Right renal pelvis (tissue), 4 donors: ENCODE measurements at regions not wholly inside any gene's neighbourhood (a gene's known extent, or its start where the extent isn't known, plus 50 kb on each side); places are given as distances from the start of the nearest gene placed in this dataset.
A peak's percentile ranks its signal among the peaks of the same experiment; 100 is the strongest.

ENCODE experiments used
- DNase-seq, 4 donors: peaks; one replicate each; pipeline ENCODE4 v3.0.0-alpha.2; 2013; ENCODE audit warnings: low read depth in 4 of 4, low spot score in 3 of 4, missing footprints in 1 of 4

DNA sequence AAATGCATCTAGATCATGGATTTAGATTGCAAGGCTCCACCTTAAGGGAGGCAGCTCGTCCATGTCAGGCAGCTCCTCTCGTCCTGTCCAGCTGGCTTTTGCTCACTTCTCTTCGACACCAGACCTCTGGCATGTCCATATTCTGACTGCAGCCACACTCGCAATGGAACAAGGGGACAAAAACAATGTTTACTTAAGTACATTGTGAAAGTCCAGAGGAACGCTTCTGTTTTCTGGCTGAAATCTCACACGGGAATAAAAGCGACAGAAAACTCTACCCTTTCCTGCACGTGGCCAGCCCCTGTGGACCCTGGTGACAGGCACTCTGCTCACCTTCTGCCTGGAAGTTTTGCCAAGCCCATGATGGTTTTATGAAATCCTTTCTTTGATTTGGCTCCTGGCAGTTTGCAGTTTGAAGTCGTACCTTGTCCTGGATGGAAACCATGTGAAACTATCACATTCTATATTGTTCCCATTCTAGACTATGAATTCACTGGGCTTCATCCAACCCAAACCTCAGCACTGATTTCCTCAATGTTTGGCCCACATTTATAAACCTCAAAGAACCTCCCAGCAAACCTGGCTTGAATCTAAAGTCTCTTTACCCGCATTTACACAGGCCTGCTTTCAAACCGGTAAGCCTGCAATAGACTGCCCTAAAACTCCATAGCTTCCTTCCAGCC is 134.3 kb upstream of the PIEZO2 start:
- DNase-seq = no peak

DNA sequence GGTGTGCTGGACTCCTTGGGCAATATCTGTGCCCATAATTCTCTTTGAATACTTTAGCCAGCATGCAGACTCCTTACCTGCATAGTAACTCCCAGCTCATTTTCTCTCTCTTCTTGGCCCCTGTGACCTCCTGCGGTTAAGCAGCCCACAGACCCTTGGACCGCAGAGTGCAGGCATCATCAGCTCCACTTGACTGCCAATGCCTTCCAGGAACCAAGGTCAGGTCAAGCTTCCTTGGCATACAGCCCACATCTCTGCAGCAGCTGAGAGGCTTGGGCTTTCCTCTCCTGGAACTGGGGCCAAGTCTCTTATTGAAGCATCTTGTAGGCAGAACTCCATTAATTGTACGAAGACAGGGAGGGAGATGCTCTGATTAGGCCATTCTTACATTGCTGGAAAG is 130.1 kb upstream of the PIEZO2 start:
- DNase-seq = no peak

DNA sequence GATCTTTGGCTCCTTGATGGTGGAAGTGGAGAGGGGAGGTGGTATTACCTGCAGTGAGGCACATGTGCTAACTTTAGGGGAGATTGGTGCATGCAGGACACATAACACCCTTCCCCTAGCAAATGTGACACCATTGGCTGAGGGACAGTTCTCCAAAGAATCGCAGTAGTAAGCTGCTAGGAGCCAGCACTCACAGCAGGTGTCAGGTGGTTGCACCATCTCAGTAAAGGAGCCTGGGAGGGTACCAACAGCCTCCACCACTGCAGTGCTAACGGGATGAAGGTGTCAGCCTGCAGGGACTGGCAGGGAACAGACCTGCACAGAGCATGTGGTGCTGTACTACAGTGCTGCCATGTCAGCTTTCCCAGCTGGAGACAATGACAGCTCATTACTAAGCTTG is 127.3 kb upstream of the PIEZO2 start:
- DNase-seq = no peak

DNA sequence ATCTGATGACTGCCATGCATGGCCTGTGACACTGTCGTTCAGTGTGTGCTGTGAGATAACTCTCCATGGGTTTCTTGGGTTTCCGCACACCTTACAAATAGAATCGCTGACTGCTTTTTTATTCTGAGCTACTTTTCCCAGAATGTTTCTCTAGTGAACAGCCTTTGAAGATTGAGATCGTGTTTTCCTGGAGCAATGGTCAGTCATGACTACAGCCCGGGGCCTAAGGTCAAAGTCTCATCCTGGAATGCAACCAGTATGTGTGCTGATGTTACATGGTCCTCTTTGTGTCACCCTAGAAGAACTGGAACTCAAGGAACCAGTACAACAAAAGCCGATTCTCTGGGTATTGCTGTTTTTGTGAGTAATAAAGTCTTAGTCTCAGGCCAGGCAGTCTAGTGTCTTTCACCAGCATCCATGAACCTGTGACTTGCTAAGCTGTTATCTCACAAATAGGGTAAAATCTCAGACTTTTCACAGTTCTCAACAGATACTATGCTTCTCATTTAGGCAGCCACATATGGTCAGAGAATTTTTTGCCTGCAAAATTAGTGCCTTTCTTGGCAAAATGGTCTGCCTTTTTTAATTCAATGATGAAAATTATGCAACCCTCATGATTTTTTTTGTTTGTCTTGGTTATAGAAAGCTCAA is 124.9 kb upstream of the PIEZO2 start:
- no peak for DNase-seq

DNA sequence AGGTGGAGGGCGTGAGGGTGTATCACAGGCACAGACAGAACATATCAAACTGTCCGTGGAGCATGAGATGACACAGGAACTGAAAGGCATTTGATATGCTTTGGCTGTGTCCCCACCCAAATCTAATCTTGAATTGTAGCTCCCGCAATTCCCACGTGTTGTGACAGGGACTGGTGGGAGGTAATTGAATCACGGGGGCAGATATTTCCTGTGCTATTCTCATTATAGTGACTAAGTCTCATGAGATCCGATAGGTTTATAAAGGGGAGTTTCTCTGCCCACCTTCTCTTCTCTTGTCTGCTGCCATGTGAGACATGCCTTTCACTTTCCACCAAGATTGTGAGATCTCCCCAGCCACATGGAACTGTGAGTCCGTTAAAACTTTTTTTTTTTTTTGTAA is 123.1 kb upstream of the PIEZO2 start:
- no peak for DNase-seq

DNA sequence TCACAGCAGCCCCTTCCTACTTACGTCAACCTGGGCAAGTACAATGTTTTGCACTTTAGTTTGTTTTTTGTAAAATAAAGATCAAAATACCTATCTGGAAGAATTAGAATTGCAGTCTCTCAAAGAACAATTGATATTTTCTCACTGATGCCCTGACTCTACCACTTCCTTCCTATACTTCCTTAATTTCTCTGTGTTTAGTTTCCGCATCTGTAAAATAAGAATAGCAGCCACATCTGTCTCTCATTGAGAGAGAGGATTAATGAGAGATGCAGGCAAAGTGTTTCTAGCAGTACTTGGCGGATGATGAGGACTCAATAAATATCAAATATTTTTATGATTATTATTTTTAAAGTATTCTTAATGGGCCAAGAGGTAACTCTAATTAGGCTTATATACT is 122.6 kb upstream of the PIEZO2 start:
- no peak for DNase-seq

DNA sequence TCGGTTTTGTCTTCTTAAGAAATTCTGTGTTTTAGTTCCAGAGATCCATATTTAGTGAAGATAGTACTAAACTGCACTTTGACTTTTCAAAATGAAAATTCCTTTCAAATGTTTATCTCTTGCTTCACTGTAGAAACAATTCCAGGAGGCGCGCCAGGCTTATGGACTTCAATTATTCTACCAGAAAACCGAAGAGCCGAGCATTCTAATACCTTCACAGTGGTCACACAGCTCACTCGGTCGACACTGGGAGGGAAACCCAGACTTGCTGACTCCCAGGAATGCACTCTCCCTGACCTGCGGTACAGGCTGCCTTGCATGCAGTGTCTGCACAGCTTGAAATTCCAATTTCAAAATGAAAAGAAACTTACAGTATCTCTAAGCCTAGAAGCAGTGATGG is 119.9 kb upstream of the PIEZO2 start:
- DNase-seq = no peak

DNA sequence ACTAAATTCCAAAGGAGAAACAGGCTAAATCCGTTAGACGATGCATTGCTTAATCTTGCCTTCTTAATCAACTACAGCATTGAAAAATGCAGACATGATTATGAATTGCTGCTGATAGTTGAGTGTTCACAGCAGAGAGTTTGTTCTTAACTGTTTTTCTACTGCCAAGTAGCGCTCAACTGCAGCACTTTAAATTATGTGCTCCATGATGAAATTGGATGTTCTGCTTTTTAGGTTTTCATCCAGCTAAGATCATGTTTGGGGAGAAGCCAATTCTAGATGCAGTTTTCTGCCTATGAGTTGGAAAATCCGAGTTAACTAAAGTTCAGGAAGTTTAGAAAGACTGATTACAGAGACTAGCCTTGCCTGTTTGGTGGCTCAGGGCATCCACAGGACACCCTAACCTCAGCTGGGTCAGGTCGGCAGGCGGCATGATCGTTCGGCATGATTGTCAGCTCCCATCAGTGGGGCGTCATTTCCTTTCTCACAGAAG is 119.4 kb upstream of the PIEZO2 start:
- DNase-seq = peak in 2 of 4 donors; percentile 25 to 31

DNA sequence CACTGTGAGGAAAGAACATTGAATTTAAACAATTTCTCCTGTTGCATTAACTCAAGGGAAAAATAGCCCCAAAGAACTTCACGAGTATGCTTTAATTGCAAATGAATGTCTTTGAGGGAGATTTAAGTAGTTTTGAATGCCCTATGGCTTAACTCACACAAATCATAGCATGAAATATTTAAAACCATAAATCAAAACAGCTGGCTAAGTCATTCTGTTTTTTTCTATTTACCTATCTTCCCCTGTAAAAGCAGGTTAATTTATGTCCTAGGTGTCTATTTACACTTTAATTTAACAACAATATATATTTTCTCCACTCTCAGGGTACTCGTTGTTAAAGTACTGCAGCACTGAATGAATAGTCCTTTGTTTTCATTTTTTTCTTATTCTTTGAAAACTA is 118.8 kb upstream of the PIEZO2 start:
- no peak for DNase-seq

DNA sequence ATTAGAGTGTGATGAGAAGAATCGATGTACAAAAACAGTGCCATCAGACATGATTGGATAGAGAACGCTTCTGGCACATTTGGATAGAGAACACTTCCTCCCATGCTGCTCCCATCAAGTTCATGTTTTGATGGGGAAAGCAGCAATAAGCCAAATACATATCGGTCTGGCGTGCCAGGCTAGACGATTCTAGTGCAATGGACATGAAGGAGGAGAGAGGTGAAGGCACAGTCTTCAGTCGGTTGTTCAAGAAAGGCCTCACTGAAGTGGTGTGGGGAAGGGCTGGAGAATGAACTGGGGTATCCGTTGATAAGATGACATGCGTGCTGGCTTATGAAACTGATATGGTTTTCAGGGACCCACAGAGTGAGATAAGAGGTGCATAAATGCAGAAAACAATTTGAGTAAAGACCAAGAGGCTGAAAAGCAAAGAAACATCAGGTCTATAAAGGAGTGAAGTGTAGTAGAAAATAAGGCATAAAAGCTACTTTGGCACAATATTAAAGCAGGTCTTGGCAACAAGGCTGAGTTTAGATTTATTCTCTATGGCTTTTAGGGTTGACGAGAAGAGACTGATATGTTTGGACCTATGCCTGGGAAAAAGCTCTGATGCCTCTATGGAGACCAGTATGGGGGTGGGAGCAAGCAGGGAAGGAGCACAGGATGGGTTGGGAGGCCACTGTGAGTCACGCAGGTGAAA is 117.6 kb upstream of the PIEZO2 start:
- no peak for DNase-seq

DNA sequence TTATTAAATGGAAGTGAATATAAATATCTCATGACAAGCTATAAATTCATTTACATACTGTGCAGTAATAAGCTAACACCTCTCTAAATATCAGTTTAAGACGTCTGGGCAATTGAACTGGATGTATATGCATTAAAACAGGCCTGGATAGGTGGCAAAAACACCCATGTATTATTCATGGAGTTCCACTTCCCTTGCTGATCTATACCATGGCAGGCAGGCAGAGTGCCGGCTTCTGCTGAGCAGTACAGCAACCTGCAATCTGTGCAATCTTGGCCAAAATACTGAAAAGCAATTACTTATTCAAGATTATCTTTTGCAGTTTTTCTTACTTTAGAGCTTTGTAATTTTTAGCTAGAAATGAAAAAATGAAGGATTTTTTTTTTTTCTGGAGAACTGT is 112.1 kb upstream of the PIEZO2 start:
- no peak for DNase-seq

DNA sequence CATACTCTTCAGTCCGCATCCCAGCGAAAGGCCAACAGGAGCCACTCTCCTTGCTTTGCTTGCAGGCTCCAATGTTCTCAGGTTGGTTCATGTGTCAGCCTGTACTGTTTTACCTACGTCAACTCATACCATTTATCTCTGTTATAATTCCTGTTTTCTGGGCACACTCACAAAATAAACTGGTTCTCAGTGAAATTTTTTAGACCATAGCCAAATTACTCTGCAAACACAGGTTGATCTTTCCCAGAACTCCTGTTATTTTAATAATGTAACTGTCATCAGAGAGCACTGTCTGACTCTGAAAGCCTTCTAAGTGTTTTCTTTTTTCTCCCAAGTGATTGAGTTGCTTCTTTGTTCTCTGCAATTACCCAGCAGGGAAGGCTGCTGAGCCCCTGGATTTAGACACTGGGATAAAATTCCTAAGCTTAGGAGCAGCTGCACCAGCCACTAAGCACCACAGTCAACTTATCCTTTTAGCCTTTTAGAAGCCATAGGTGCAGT is 111.6 kb upstream of the PIEZO2 start:
- DNase-seq = no peak

DNA sequence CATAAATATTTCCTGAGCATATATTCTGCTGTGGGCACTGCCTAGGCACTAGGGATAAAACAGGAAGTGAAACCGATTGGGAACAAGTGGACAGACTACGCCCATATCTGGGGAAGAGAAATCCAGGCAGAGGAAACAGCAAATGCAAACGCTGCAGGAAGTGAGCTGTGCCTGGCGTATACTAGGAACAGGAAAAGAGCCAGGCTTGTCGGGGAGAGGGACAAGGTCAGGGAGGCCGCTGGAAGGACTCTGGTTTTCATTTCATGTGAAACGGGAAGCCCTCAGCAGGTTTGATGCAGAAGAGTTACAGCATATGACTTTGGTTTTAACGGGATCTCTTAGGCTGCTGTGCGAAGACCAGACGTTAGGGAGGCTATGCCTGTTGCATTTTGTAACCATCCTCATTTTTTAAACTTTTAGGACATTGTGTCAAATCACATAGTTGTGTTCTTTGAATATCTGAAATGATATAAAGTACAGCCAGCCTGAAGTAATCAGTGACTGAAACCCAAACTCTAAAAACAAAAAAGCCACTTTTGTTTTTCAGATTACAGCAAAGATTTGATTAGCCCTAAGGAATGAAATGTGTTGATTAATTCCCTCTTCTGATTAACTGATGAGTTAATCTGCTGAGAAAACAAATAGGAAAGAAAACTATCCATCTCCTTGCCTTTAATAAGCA is 110.2 kb upstream of the PIEZO2 start:
- DNase-seq = no peak

DNA sequence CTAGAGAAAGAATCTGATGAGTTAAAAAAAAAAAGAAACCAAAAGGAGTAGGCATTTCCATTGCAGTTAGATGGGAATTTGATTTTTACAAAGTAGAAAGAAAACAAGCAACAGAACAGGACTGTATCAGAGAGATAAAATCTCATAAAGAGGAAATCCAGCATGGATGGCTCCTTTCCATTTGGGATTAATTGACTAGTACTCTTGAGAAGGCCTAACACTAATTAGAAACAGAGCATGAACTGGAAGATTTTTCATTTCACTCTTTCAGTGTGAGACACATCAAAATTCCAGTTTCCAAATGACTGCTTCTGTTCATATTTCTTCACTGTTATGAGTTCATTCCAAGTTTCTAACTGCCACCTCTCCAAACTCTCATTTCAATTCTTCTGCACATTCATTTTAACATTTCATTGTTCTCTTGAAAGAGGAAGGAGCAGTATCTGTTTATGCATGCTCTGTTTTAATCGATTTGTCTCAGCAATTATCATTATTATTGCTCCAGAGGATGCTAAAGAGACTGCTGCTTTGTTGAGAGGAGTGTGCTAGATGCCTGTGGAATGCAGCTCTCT is 108.8 kb upstream of the PIEZO2 start:
- DNase-seq = no peak

DNA sequence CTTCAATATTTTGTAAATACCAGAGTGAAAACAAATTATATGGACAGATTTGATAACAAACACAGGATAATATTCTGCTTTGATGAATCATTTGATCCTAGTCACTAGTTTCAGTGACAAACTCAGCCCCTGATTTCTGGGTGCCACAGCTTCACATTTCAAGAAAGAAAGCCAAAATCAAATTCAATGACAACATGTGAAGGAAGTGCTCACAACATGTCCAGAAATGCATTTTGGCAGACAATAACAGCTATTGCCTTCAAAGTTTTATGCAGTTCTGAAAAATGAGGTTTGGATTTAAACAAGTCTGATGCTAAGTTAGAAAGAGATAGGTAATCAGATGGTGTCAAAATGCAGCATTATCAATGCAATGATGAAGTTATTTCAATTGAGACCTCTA is 106.9 kb upstream of the PIEZO2 start:
- no peak for DNase-seq

DNA sequence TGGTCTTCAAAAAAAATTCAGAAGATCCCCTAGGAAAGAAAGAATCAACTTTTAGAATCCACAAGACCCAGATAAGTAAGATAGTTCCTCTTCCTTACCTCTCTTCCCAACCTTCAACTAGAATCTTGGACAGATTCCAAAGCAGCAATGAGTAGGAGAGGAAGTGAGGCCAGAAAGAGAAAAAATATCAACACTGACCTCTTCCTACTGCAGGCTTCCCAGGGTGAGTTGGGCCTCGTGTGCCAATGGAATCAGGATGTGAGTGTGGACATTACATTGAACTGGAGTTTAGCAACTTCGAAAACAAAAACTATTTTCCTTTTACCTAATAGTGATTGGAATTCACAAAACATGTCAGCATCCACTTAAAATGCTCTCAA is 102.5 kb upstream of the PIEZO2 start:
- DNase-seq = no peak

DNA sequence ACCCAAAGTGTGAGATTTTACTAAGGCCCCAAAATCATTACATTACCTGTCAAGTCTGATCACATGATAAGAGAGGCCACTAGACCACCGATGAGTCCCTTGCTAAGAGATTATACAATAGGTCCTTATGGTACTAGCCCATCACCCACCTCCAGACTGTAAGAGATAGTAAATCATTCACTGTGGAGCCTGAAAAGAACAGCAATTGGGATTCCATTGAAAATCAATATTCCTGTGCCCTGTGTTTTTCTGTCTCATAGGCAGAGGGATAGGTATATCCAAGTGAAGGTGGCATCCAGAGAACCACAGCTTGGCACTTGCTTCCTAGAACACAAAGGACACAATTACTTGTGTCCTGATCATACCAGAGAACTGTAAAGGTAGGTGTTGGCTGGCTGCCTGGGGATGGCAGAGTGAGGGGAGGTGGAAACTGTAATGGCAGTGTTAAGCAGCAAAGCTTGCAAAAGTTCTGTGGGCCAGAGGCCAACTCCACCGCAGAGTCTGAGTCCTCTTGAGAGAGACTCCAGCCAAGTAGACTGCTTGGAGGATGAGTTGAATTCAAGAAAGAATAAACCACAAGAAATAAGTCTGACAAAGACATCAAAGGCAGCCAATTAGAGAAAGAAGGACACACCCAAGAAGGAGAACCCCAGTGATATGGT is 102.0 kb upstream of the PIEZO2 start:
- no peak for DNase-seq

DNA sequence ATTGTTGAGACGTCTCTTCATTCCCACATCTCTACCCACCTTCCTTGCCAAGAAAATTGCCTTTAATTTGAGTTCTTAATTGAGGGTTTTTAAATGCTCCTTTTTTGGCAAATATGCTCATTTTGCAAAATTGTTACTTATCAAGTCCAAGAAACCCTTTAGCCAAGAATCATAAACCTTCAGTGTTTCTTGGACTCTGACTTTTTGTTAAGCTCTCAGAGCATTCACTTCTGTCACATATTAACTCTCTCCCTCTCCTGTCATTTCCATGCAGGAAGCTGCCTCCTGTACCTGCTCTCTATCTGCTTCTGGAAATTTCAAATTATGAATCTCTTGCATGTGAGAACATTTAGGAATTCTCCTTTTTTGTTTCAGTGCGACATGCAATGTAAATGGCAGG is 100.0 kb upstream of the PIEZO2 start:
- DNase-seq = no peak

DNA sequence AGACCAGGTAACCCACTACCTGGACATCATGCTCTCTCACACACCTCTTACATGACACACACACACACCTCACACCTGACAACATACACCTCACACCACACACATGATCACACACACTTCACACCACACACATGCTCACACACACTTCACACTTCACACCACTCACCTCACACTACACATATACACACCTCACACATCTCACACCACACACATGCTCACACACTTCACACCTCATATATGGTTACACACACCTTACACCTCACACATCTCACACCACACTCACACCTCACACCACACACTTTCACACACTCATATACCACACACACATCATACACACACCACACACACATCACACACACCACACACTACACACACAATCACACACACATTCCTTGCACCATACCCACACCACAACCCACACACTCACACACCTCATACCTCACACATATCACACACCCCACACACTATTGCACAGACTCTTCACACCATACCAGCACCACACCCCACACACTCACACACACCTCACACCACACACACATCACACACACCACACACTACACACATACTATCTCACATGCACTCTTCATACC is 98.1 kb upstream of the PIEZO2 start:
- DNase-seq = no peak
